H9 (cell line): ENCODE measurements at regions not wholly inside any gene's neighbourhood (a gene's known extent, or its start where the extent isn't known, plus 50 kb on each side); places are given as distances from the start of the nearest gene placed in this dataset.

Source experiments
- DNase-seq: peaks from one replicate; pipeline ENCODE4 v3.0.0-alpha.2; 2017
- H2AFZ ChIP-seq: one replicate; pipeline ENCODE4 v1.6.1; 2013; ENCODE audit warnings: mild to moderate bottlenecking, low read length, control low read depth, moderate library complexity
- H2AK5ac ChIP-seq: 2 replicates; pipeline ENCODE4 v1.6.1; 2013; ENCODE audit warnings: low read length, control low read depth, mixed read lengths; ENCODE audit not compliant: insufficient read length
- H2BK120ac ChIP-seq: one replicate; pipeline ENCODE4 v1.6.1; 2013; ENCODE audit warnings: low read depth, mild to moderate bottlenecking, low read length, control low read depth, inconsistent platforms; ENCODE audit not compliant: poor library complexity, severe bottlenecking
- H2BK12ac ChIP-seq: 2 replicates; pipeline ENCODE4 v1.6.1; 2013; ENCODE audit warnings: low read length, control low read depth, mixed read lengths, low read depth; ENCODE audit not compliant: insufficient read length
- H2BK15ac ChIP-seq: 2 replicates; pipeline ENCODE4 v1.6.1; 2013; ENCODE audit warnings: low read depth, low read length, control low read depth
- H2BK20ac ChIP-seq: one replicate; pipeline ENCODE4 v1.6.1; 2013; ENCODE audit warnings: low read depth, mild to moderate bottlenecking, low read length, control low read depth, inconsistent platforms; ENCODE audit not compliant: poor library complexity, severe bottlenecking
- H2BK5ac ChIP-seq: 2 replicates; pipeline ENCODE4 v1.6.1; 2013; ENCODE audit warnings: low read length, control low read depth, mixed read lengths; ENCODE audit not compliant: insufficient read length
- H3K14ac ChIP-seq: 2 replicates; pipeline ENCODE4 v1.6.1; 2013; ENCODE audit warnings: low read length, control low read depth; ENCODE audit not compliant: insufficient read depth
- H3K18ac ChIP-seq: 2 replicates; pipeline ENCODE4 v1.6.1; 2013; ENCODE audit warnings: low read depth, mild to moderate bottlenecking, mixed read lengths, low read length, control low read depth; ENCODE audit not compliant: insufficient read length
- H3K23ac ChIP-seq: 2 replicates; pipeline ENCODE4 v1.6.1; 2013; ENCODE audit warnings: low read length, control low read depth, mixed read lengths, low read depth; ENCODE audit not compliant: insufficient read length
- H3K23me2 ChIP-seq: 2 replicates; pipeline ENCODE4 v1.6.1; 2013; ENCODE audit warnings: low read depth, mild to moderate bottlenecking, mixed read lengths, low read length, control low read depth; ENCODE audit not compliant: insufficient read length, poor library complexity, severe bottlenecking
- H3K27ac ChIP-seq: 2 replicates; pipeline ENCODE4 v1.5.1; 2013; ENCODE audit warnings: low read length, control low read depth, mixed read lengths, low read depth; ENCODE audit not compliant: insufficient read length
- H3K27me3 ChIP-seq: 2 replicates; pipeline ENCODE4 v1.6.1; 2013; ENCODE audit warnings: low read length, control low read depth, inconsistent platforms; ENCODE audit not compliant: insufficient read depth
- H3K4ac ChIP-seq: 2 replicates; pipeline ENCODE4 v1.6.1; 2013; ENCODE audit warnings: low read depth, mild to moderate bottlenecking, control low read depth, inconsistent platforms, low read length, moderate library complexity
- H3K4me1 ChIP-seq: 2 replicates; pipeline ENCODE4 v1.6.1; 2013; ENCODE audit warnings: low read length, control low read depth, inconsistent platforms; ENCODE audit not compliant: insufficient read depth
- H3K4me2 ChIP-seq: 2 replicates; pipeline ENCODE4 v1.6.1; 2013; ENCODE audit warnings: low read length, control low read depth, mixed read lengths; ENCODE audit not compliant: insufficient read length, insufficient read depth
- H3K56ac ChIP-seq: 2 replicates; pipeline ENCODE4 v1.6.1; 2013; ENCODE audit warnings: low read depth, mild to moderate bottlenecking, mixed read lengths, low read length, control low read depth; ENCODE audit not compliant: insufficient read length
- H3K79me1 ChIP-seq: 2 replicates; pipeline ENCODE4 v1.6.1; 2013; ENCODE audit warnings: low read depth, mild to moderate bottlenecking, moderate library complexity, low read length, control low read depth, inconsistent platforms; ENCODE audit not compliant: insufficient read depth, poor library complexity, severe bottlenecking
- H3K79me2 ChIP-seq: 2 replicates; pipeline ENCODE4 v1.6.1; 2013; ENCODE audit warnings: low read length, control low read depth, inconsistent platforms; ENCODE audit not compliant: insufficient read depth
- H3K9ac ChIP-seq: 2 replicates; pipeline ENCODE4 v1.6.1; 2013; ENCODE audit warnings: low read length, control low read depth, mixed read lengths; ENCODE audit not compliant: insufficient read length; ENCODE audit errors: extremely low read depth
- H3K9me3 ChIP-seq: one replicate; pipeline ENCODE4 v1.6.1; 2013; ENCODE audit warnings: low read depth, low read length, inconsistent platforms; ENCODE audit not compliant: control insufficient read depth
- H3T11ph ChIP-seq: one replicate; pipeline ENCODE4 v1.6.1; 2013; ENCODE audit warnings: mild to moderate bottlenecking, low read length, control low read depth, inconsistent platforms
- H4K20me1 ChIP-seq: one replicate; pipeline ENCODE4 v1.6.1; 2013; ENCODE audit not compliant: control insufficient read depth, insufficient read length, insufficient read depth
- H4K5ac ChIP-seq: 2 replicates; pipeline ENCODE4 v1.6.1; 2013; ENCODE audit warnings: low read depth, mild to moderate bottlenecking, mixed read lengths, low read length, control low read depth; ENCODE audit not compliant: insufficient read length
- H4K8ac ChIP-seq: replicated peaks from 2 replicates; pipeline ENCODE4 v1.6.1; 2013; ENCODE audit warnings: low read length, control low read depth, mixed read lengths, low read depth; ENCODE audit not compliant: insufficient read length
- H4K91ac ChIP-seq: 2 replicates; pipeline ENCODE4 v1.6.1; 2013; ENCODE audit warnings: low read depth, mild to moderate bottlenecking, moderate library complexity, mixed read lengths, low read length, control low read depth; ENCODE audit not compliant: insufficient read length
- H3K27ac Mint-ChIP-seq, 3 experiments: 2 replicates in 2 of 3; 3 replicates in 1 of 3; pipeline ENCODE4 v1.8.0; 2020 to 2021; ENCODE audit warnings: mixed read lengths in 3 of 3, mild to moderate bottlenecking in 1 of 3, moderate library complexity in 1 of 3
- H3K27me3 Mint-ChIP-seq: 2 replicates; pipeline ENCODE4 v1.8.0; 2021; ENCODE audit warnings: low read depth, mild to moderate bottlenecking, moderate library complexity, mixed read lengths
- H3K36me3 Mint-ChIP-seq, 3 experiments: 2 replicates in 2 of 3; 3 replicates in 1 of 3; pipeline ENCODE4 v1.8.0; 2020 to 2021; ENCODE audit warnings: low read depth in 3 of 3, mixed read lengths in 3 of 3; ENCODE audit not compliant: insufficient read depth in 1 of 3
- H3K4me1 Mint-ChIP-seq, 2 experiments: 2 replicates each; pipeline ENCODE4 v1.8.0; 2020; ENCODE audit warnings: mixed read lengths in 2 of 2
- H3K4me3 Mint-ChIP-seq, 2 experiments: 2 replicates in 1 of 2; 3 replicates in 1 of 2; pipeline ENCODE4 v1.8.0; 2020 to 2021; ENCODE audit warnings: mild to moderate bottlenecking in 2 of 2, mixed read lengths in 2 of 2, moderate library complexity in 1 of 2
- H3K9me3 Mint-ChIP-seq, 2 experiments: 2 replicates in 1 of 2; 3 replicates in 1 of 2; pipeline ENCODE4 v1.8.0; 2020; ENCODE audit warnings: mild to moderate bottlenecking in 2 of 2, mixed read lengths in 2 of 2, moderate library complexity in 1 of 2
- CTCF ChIP-seq: fragments of 200-600 bp; sonication (generic); conservative IDR thresholded peaks from 3 replicates; pipeline ENCODE4 v1.8.0; 2021; ENCODE audit warnings: antibody characterized with exemption, mild to moderate bottlenecking
- WGBS: extraction: QIAGEN DNeasy Blood & Tissue Kit; methylation state at CpG from one replicate; pipeline ENCODE4 v1.1.7; 2013; ENCODE audit warnings: missing lambda C conversion rate, low lambda C conversion rate, mixed read lengths; ENCODE audit not compliant: insufficient read length; ENCODE audit errors: extremely low coverage; 5-methylcytosine and 5-hydroxymethylcytosine counted together

- DNase-seq = no peak
- no peak overlapping the region for H3K4me3 Mint-ChIP-seq
- H3K27me3 Mint-ChIP-seq = no peaks in the 10 kb centered on the region
Measured at GRCh38 chr11:127136438-127136837, 135.9 kb upstream of the KIRREL3 start.

More at GRCh38 chr11:127136438-127136837, 135.9 kb upstream of the KIRREL3 start:
- Histone ChIP-seq H3K9ac (no peak overlapping the region), H3K14ac (no peak overlapping the region), H2AK5ac (no peak overlapping the region), H2AFZ (no peak overlapping the region), H2BK5ac (no peak overlapping the region), H3K79me1 (no peaks in the 10 kb centered on the region), H3K4ac (no peak overlapping the region), H4K8ac (no peak overlapping the region), H3T11ph (no peak overlapping the region), H3K23me2 (no peaks in the 10 kb centered on the region), H4K5ac (no peak overlapping the region), H3K27me3 (no peaks in the 10 kb centered on the region), H3K27ac (no peak overlapping the region), H2BK12ac (no peak overlapping the region), H4K20me1 (no peaks in the 10 kb centered on the region), H2BK20ac (no peak overlapping the region), H3K18ac (no peak overlapping the region), H2BK120ac (no peak overlapping the region), H3K9me3 (no peaks in the 10 kb centered on the region), H3K56ac (no peak overlapping the region), H3K4me1 (peaks cover 4% of the 10 kb centered on the region; the same call in 1 of the 2 replicates), H3K23ac (no peak overlapping the region), H2BK15ac (no peak overlapping the region), H3K79me2 (no peaks in the 10 kb centered on the region), H4K91ac (no peak overlapping the region), H3K4me2 (no peak overlapping the region)
- no CpG with 5 or more reads among the region's 6 CpGs for WGBS
- no peak overlapping the region for H3K27ac Mint-ChIP-seq
- peak; percentile 58 for TF ChIP-seq CTCF
- peaks cover 0 to 8% of the 10 kb centered on the region in 2 experiments; a peak in 3 of 5 replicates for H3K9me3 Mint-ChIP-seq
- H3K4me1 Mint-ChIP-seq = peaks cover 12 to 14% of the 10 kb centered on the region in 2 experiments
- no peaks in the 10 kb centered on the region for H3K36me3 Mint-ChIP-seq
